Right lobe of liver (tissue), 4 donors: ENCODE measurements at regions not wholly inside any gene's neighbourhood (a gene's known extent, or its start where the extent isn't known, plus 50 kb on each side); places are given as distances from the start of the nearest gene placed in this dataset.

Experiments used
- POLR2A ChIP-seq: fragments of 450-650 bp; IDR thresholded peaks from one replicate; pipeline ENCODE4 v1.6.1; 2017; ENCODE audit warnings: antibody characterized with exemption, mild to moderate bottlenecking
- TF ChIP-seq, protein P1 (sequence below), 4 donors: fragments of 200-600 bp in 3 of 4; fragments of 450-650 bp in 1 of 4; IDR thresholded peaks; one replicate each; pipeline versions ENCODE4 v1.5.1 to v1.8.0; 2016 to 2022; ENCODE audit warnings: antibody characterized with exemption in 4 of 4, mild to moderate bottlenecking in 2 of 4
- donor health status: DM: no; HTN: no; CAD: no.
- donor health status: DM: no; HTN: no; CAD: no.
- donor health status: DM: no; HTN: yes; CAD: no.

DNA sequence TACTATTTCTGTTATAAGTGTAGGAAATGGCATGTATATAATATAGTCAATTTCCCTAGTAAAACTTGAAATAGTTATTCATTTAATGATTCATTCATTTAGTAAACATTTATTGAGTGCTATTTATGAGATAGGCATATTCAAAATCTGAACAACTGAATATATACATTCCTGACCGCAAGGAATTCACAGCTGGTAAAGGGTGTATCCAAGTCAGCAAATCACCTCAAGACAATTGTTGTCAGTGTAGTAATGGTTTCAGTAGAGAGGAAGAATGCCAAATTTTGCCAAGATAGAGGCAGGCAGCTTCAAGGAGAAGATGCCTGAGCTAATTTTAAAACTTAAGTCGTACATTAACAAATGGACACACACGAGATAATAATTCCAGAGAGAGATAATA is 89.8 kb upstream of the CHST9 start:
- TF ChIP-seq, protein P1, sequence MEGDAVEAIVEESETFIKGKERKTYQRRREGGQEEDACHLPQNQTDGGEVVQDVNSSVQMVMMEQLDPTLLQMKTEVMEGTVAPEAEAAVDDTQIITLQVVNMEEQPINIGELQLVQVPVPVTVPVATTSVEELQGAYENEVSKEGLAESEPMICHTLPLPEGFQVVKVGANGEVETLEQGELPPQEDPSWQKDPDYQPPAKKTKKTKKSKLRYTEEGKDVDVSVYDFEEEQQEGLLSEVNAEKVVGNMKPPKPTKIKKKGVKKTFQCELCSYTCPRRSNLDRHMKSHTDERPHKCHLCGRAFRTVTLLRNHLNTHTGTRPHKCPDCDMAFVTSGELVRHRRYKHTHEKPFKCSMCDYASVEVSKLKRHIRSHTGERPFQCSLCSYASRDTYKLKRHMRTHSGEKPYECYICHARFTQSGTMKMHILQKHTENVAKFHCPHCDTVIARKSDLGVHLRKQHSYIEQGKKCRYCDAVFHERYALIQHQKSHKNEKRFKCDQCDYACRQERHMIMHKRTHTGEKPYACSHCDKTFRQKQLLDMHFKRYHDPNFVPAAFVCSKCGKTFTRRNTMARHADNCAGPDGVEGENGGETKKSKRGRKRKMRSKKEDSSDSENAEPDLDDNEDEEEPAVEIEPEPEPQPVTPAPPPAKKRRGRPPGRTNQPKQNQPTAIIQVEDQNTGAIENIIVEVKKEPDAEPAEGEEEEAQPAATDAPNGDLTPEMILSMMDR (IDR thresholded peaks at IDR 0.05), result no peak
- TF ChIP-seq POLR2A, result no peak
